ENCODE measurements at regions not wholly inside any gene's neighbourhood (a gene's known extent, or its start where the extent isn't known, plus 50 kb on each side); places are given as distances from the start of the nearest gene placed in this dataset.

DNA sequence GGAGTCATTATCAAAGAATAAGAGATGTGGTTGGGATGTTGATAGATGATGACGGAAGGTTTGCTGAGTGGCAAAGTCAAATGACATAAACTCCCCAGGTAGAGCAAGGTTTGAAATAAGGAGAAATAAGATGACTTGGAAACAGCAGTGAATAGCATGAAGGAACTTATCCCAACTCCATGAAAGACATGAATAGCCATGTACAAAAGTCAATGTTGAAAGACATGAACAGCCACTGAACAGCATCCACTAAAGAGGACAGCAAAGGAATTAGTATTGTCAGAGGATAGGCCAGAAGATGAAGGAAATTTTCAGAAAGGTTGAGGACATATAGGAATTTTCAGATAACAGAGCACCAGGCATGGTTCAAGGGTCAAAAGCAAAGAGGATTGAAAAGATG is 286.0 kb upstream of the FBXL7 start:
- intact Hi-C loops (cut with micrococcal nuclease; ENCODE audit: unreplicated experiment): no loop called here
- TF ChIP-seq, protein P1, sequence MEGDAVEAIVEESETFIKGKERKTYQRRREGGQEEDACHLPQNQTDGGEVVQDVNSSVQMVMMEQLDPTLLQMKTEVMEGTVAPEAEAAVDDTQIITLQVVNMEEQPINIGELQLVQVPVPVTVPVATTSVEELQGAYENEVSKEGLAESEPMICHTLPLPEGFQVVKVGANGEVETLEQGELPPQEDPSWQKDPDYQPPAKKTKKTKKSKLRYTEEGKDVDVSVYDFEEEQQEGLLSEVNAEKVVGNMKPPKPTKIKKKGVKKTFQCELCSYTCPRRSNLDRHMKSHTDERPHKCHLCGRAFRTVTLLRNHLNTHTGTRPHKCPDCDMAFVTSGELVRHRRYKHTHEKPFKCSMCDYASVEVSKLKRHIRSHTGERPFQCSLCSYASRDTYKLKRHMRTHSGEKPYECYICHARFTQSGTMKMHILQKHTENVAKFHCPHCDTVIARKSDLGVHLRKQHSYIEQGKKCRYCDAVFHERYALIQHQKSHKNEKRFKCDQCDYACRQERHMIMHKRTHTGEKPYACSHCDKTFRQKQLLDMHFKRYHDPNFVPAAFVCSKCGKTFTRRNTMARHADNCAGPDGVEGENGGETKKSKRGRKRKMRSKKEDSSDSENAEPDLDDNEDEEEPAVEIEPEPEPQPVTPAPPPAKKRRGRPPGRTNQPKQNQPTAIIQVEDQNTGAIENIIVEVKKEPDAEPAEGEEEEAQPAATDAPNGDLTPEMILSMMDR (IDR thresholded peaks at IDR 0.05; ENCODE audit: unreplicated experiment): no peak
- H3K4me3 Mint-ChIP-seq (ENCODE audit: low read depth, unreplicated experiment): no peak overlapping the region
- no peak for DNase-seq
- no peaks in the 10 kb centered on the region for H3K36me3 Mint-ChIP-seq (ENCODE audit: insufficient read depth, unreplicated experiment)
- H3K27ac Mint-ChIP-seq (ENCODE audit: unreplicated experiment): no peak overlapping the region
- no TSS peak for BruUV-seq (replicated peaks)
- CTCF ChIA-PET: no interaction called here
- H3K27me3 Mint-ChIP-seq (ENCODE audit: unreplicated experiment): no peaks in the 10 kb centered on the region
- H3K4me1 Mint-ChIP-seq (ENCODE audit: low read depth, unreplicated experiment): no peaks in the 10 kb centered on the region
- peaks cover 2% of the 10 kb centered on the region for H3K9me3 Mint-ChIP-seq (ENCODE audit: low read depth, unreplicated experiment)

DNA sequence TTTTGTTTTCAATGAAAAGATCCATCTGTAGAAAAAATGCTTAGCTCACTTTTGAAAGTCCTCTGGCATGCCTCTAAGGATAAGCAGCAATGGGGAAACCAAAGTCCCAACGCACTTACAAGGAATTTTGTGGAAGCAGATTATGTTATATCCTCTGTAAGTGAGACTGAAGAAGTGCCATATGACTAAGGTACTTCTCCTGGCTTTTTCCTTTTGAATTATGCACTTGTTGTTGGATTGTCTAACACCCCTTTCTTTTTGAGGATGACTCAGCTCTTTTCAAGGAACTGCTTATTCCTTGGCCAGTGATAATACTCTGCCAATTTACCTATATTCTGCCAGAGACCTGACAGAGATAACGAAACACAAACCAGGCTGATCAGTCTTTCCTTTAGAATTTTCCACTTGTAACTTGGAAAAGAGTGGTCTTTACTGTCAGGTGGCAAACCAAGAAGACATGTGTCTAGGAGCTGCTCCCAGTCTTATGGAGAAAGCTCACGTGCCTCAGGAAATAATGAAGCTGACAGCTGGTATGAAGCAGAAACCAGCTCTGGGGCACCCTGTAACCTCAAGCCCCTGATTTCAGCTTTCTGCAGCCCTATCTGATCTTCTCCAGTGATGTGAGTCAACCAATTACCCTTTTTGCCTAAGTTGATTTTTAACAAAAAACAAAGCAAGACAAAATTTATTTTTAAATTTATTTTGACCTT is 290.8 kb upstream of the FBXL7 start:
- no peaks in the 10 kb centered on the region for H3K27me3 Mint-ChIP-seq (ENCODE audit: unreplicated experiment)
- no peaks in the 10 kb centered on the region for H3K36me3 Mint-ChIP-seq (ENCODE audit: insufficient read depth, unreplicated experiment)
- H3K9me3 Mint-ChIP-seq (ENCODE audit: low read depth, unreplicated experiment): peaks cover 6% of the 10 kb centered on the region
- TF ChIP-seq, protein P1 (IDR thresholded peaks at IDR 0.05; ENCODE audit: unreplicated experiment): no peak
- H3K27ac Mint-ChIP-seq (ENCODE audit: unreplicated experiment): no peak overlapping the region
- no peak for DNase-seq
- CTCF ChIA-PET: no interaction called here
- BruUV-seq (replicated peaks): no TSS peak
- H3K4me3 Mint-ChIP-seq (ENCODE audit: low read depth, unreplicated experiment): no peak overlapping the region
- no peaks in the 10 kb centered on the region for H3K4me1 Mint-ChIP-seq (ENCODE audit: low read depth, unreplicated experiment)
- intact Hi-C loops (cut with micrococcal nuclease; ENCODE audit: unreplicated experiment): no loop called here

DNA sequence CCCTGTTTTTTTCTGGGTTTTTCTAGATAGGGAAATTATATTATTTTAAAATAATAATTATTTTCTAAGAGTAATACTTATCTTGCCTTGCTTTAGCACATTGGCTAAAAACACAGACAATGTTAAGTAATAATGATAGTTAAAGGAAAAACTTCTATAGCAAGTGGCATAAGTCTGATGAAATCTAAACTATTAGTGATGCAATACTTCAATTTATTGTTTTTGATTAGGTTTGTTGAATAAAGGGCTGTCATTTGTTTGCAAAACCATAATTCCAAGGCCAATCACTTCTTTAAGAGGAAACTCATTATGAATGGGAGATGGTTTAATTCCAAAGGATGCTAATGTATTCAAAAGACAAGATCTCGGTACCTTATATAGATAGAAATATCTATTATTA is 293.8 kb upstream of the FBXL7 start:
- intact Hi-C loops (cut with micrococcal nuclease; ENCODE audit: unreplicated experiment): no loop called here
- H3K36me3 Mint-ChIP-seq (ENCODE audit: insufficient read depth, unreplicated experiment): no peaks in the 10 kb centered on the region
- H3K27me3 Mint-ChIP-seq (ENCODE audit: unreplicated experiment): no peaks in the 10 kb centered on the region
- no peak overlapping the region for H3K4me3 Mint-ChIP-seq (ENCODE audit: low read depth, unreplicated experiment)
- no peak for DNase-seq
- CTCF ChIA-PET: no interaction called here
- no peak overlapping the region for H3K27ac Mint-ChIP-seq (ENCODE audit: unreplicated experiment)
- no peaks in the 10 kb centered on the region for H3K4me1 Mint-ChIP-seq (ENCODE audit: low read depth, unreplicated experiment)
- TF ChIP-seq, protein P1 (IDR thresholded peaks at IDR 0.05; ENCODE audit: unreplicated experiment): no peak
- BruUV-seq (replicated peaks): no TSS peak
- peaks cover 9% of the 10 kb centered on the region for H3K9me3 Mint-ChIP-seq (ENCODE audit: low read depth, unreplicated experiment)

DNA sequence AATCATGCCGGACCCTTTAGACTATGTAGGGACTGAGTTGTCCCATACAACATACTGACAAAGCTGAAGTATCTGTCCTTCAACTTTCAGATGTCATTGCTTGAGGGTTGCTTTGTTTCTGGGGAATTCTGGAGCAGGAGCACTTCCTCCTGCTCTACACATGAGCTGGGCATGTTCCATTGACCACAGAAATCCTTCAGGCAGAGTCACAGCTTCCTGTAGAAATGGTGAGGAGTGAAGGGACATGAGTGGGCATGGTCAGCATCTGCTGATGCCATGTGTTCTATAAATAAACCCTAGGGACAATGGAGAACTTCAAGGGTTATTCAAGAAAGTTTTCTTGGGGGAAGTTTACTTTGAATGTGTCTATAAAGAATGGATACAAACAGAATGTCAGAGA is 296.6 kb upstream of the FBXL7 start:
- CTCF ChIA-PET: no interaction called here
- no peak for DNase-seq
- H3K9me3 Mint-ChIP-seq (ENCODE audit: low read depth, unreplicated experiment): peaks cover 6% of the 10 kb centered on the region

More for the DNA sequence above, 296.6 kb upstream of the FBXL7 start:
- BruUV-seq (replicated peaks): no TSS peak
- no peak overlapping the region for H3K4me3 Mint-ChIP-seq (ENCODE audit: low read depth, unreplicated experiment)
- no peak overlapping the region for H3K27ac Mint-ChIP-seq (ENCODE audit: unreplicated experiment)
- H3K27me3 Mint-ChIP-seq (ENCODE audit: unreplicated experiment): no peaks in the 10 kb centered on the region
- intact Hi-C loops (cut with micrococcal nuclease; ENCODE audit: unreplicated experiment): no loop called here
- no peaks in the 10 kb centered on the region for H3K4me1 Mint-ChIP-seq (ENCODE audit: low read depth, unreplicated experiment)
- H3K36me3 Mint-ChIP-seq (ENCODE audit: insufficient read depth, unreplicated experiment): no peaks in the 10 kb centered on the region
- TF ChIP-seq, protein P1 (IDR thresholded peaks at IDR 0.05; ENCODE audit: unreplicated experiment): no peak

Data from Calu3 (cell line).